ENCODE measurements at regions not wholly inside any gene's neighbourhood (a gene's known extent, or its start where the extent isn't known, plus 50 kb on each side); places are given as distances from the start of the nearest gene placed in this dataset.

GRCh38 chr19:29278716-29279115 is 65.8 kb upstream of the UQCRFS1 start:
- no peak for TF ChIP-seq CTCF (IDR thresholded peaks at IDR 0.05; ENCODE audit: borderline replicate concordance, insufficient read depth, low read depth, low read length)
- no peak overlapping the region for H3K4me3 ChIP-seq (ENCODE audit: low read depth, low read length)

- TF ChIP-seq CTCF (IDR thresholded peaks at IDR 0.05; ENCODE audit: borderline replicate concordance, insufficient read depth, low read depth, low read length) = no peak
Observed at GRCh38 chr19:29283366-29283765, 70.4 kb upstream of the UQCRFS1 start.

GRCh38 chr19:29285187-29285687 is 72.3 kb upstream of the UQCRFS1 start:
- H3K4me3 ChIP-seq (ENCODE audit: low read depth, low read length) = no peak overlapping the region
- TF ChIP-seq CTCF (IDR thresholded peaks at IDR 0.05; ENCODE audit: borderline replicate concordance, insufficient read depth, low read depth, low read length) = no peak

More at GRCh38 chr19:29283366-29283765, 70.4 kb upstream of the UQCRFS1 start:
- H3K4me3 ChIP-seq (ENCODE audit: low read depth, low read length) = no peak overlapping the region

GRCh38 chr19:29285878-29286277 is 72.9 kb upstream of the UQCRFS1 start:
- no peak for TF ChIP-seq CTCF (IDR thresholded peaks at IDR 0.05; ENCODE audit: borderline replicate concordance, insufficient read depth, low read depth, low read length)
- H3K4me3 ChIP-seq (ENCODE audit: low read depth, low read length) = no peak overlapping the region

GRCh38 chr19:29287061-29287460 is 74.1 kb upstream of the UQCRFS1 start:
- TF ChIP-seq CTCF (IDR thresholded peaks at IDR 0.05; ENCODE audit: borderline replicate concordance, insufficient read depth, low read depth, low read length) = no peak
- no peak overlapping the region for H3K4me3 ChIP-seq (ENCODE audit: low read depth, low read length)

- no peak for TF ChIP-seq CTCF (IDR thresholded peaks at IDR 0.05; ENCODE audit: borderline replicate concordance, insufficient read depth, low read depth, low read length)
- H3K4me3 ChIP-seq (ENCODE audit: low read depth, low read length) = no peak overlapping the region
Observed at GRCh38 chr19:29288256-29288655, 75.3 kb upstream of the UQCRFS1 start.

- no peak for TF ChIP-seq CTCF (IDR thresholded peaks at IDR 0.05; ENCODE audit: borderline replicate concordance, insufficient read depth, low read depth, low read length)
- no peak overlapping the region for H3K4me3 ChIP-seq (ENCODE audit: low read depth, low read length)
Observed at GRCh38 chr19:29289020-29289419, 76.1 kb upstream of the UQCRFS1 start.
